Neural cell (in vitro differentiated cells): ENCODE measurements at regions not wholly inside any gene's neighbourhood (a gene's known extent, or its start where the extent isn't known, plus 50 kb on each side); places are given as distances from the start of the nearest gene placed in this dataset.

Experiments
- H2AFZ ChIP-seq: fragments of 200-600, 300-800 bp; sonication (generic), shearing (Covaris generic); 2 replicates; pipeline ENCODE4 v1.6.0; 2014; ENCODE audit warnings: low read depth, mild to moderate bottlenecking, antibody characterized with exemption, low read length, moderate library complexity
- H3F3A ChIP-seq: fragments of 200-600 bp; shearing (Covaris generic); 2 replicates; pipeline ENCODE4 v1.6.1; 2016; ENCODE audit warnings: mild to moderate bottlenecking, moderate library complexity, mixed read lengths, antibody characterized with exemption, low read length; ENCODE audit not compliant: insufficient read depth, poor library complexity, severe bottlenecking
- H3K27ac ChIP-seq: fragments of 200-600, 300-800 bp; sonication (generic), shearing (Covaris generic); 2 replicates; pipeline ENCODE4 v1.5.1; 2014; ENCODE audit warnings: mild to moderate bottlenecking, low read length, moderate library complexity
- H3K27me3 ChIP-seq: fragments of 300-800, 200-600 bp; sonication (generic), shearing (Covaris generic); 2 replicates; pipeline ENCODE4 v1.6.0; 2014; ENCODE audit warnings: mild to moderate bottlenecking, low read depth, low read length, moderate library complexity; ENCODE audit not compliant: insufficient read depth
- H3K36me3 ChIP-seq: fragments of 300-800, 200-600 bp; sonication (generic), shearing (Covaris generic); 2 replicates; pipeline ENCODE4 v1.5.1; 2014; ENCODE audit warnings: mild to moderate bottlenecking, antibody characterized with exemption, low read length, moderate library complexity; ENCODE audit not compliant: insufficient read depth
- H3K4me2 ChIP-seq: fragments of 300-800, 200-600 bp; sonication (generic), shearing (Covaris generic); 2 replicates; pipeline ENCODE4 v1.6.0; 2014; ENCODE audit warnings: mild to moderate bottlenecking, low read length
- H3K4me3 ChIP-seq: fragments of 300-800, 200-600 bp; sonication (generic), shearing (Covaris generic); 2 replicates; pipeline ENCODE4 v1.5.1; 2014; ENCODE audit warnings: mild to moderate bottlenecking, low read length, moderate library complexity
- H3K79me2 ChIP-seq: fragments of 200-600 bp; shearing (Covaris generic); replicated peaks from 2 replicates; pipeline ENCODE4 v1.6.0; 2014; ENCODE audit warnings: mild to moderate bottlenecking, low read length, moderate library complexity; ENCODE audit not compliant: insufficient read depth
- H3K9ac ChIP-seq: fragments of 300-800, 200-600 bp; sonication (generic), shearing (Covaris generic); 2 replicates; pipeline ENCODE4 v1.6.1; 2016; ENCODE audit warnings: mild to moderate bottlenecking, low read length, mixed read lengths
- H3K9me2 ChIP-seq: fragments of 200-600 bp; shearing (Covaris generic); 2 replicates; pipeline ENCODE4 v1.6.1; 2016; ENCODE audit warnings: mild to moderate bottlenecking, low read length, mixed read lengths; ENCODE audit not compliant: insufficient read depth
- H3K9me3 ChIP-seq: fragments of 200-600, 300-800 bp; sonication (generic), shearing (Covaris generic); 2 replicates; pipeline ENCODE4 v1.6.1; 2016; ENCODE audit warnings: mild to moderate bottlenecking, mixed run types, low read length, moderate library complexity, mixed read lengths
- H4K20me1 ChIP-seq: fragments of 200-600 bp; shearing (Covaris generic); 2 replicates; pipeline ENCODE4 v1.6.1; 2016; ENCODE audit warnings: mild to moderate bottlenecking, mixed run types; ENCODE audit not compliant: insufficient read depth
- CTCF ChIP-seq: fragments of 450-650 bp; IDR thresholded peaks from 2 replicates; pipeline ENCODE4 v1.5.1; 2014; ENCODE audit warnings: antibody characterized with exemption, mild to moderate bottlenecking, moderate library complexity; ENCODE audit not compliant: poor library complexity, severe bottlenecking
- EP300 ChIP-seq: fragments of 450-650 bp; conservative IDR thresholded peaks from 2 replicates; pipeline ENCODE4 v1.6.1; 2014; ENCODE audit warnings: antibody characterized with exemption, mild to moderate bottlenecking, moderate library complexity; ENCODE audit not compliant: poor library complexity, severe bottlenecking
- EZH2 ChIP-seq: fragments of 200-600, 300-800 bp; shearing (Covaris generic), sonication (generic); IDR thresholded peaks from 2 replicates; pipeline ENCODE4 v1.6.1; 2014; ENCODE audit warnings: antibody characterized with exemption, low read length, borderline replicate concordance, mild to moderate bottlenecking; ENCODE audit not compliant: insufficient read depth, poor library complexity, severe bottlenecking
- MXI1 ChIP-seq: fragments of 450-650 bp; conservative IDR thresholded peaks from 2 replicates; pipeline ENCODE4 v1.6.1; 2014; ENCODE audit warnings: antibody characterized with exemption, mild to moderate bottlenecking; ENCODE audit not compliant: poor library complexity, severe bottlenecking
- POLR2AphosphoS5 ChIP-seq: IDR thresholded peaks from 2 replicates; pipeline ENCODE4 v1.6.1; 2012
- RAD21 ChIP-seq: fragments of 450-650 bp; conservative IDR thresholded peaks from 2 replicates; pipeline ENCODE4 v1.6.1; 2014; ENCODE audit warnings: antibody characterized with exemption, mild to moderate bottlenecking, moderate library complexity
- REST ChIP-seq: IDR thresholded peaks from 2 replicates; pipeline ENCODE4 v1.6.1; 2012; ENCODE audit warnings: borderline replicate concordance
- SMC3 ChIP-seq: fragments of 450-650 bp; conservative IDR thresholded peaks from 2 replicates; pipeline ENCODE4 v1.6.1; 2014; ENCODE audit warnings: antibody characterized with exemption, mild to moderate bottlenecking, moderate library complexity; ENCODE audit not compliant: poor library complexity
- TAF1 ChIP-seq: IDR thresholded peaks from 2 replicates; pipeline ENCODE4 v1.6.1; 2012; ENCODE audit warnings: low read depth

GRCh38 chr2:239650674-239651073, 249.9 kb upstream of the HDAC4 start:
- H3K27ac ChIP-seq: no peak overlapping the region
- no peaks in the 10 kb centered on the region for H3K36me3 ChIP-seq
- no peaks in the 10 kb centered on the region for H3K9me3 ChIP-seq
- H3F3A ChIP-seq: no peaks in the 10 kb centered on the region
- TF ChIP-seq EP300 (no peak), TAF1 (no peak), RAD21 (no peak), EZH2 (no peak), MXI1 (no peak)
- H2AFZ ChIP-seq: no peak overlapping the region
- H3K79me2 ChIP-seq: no peaks in the 10 kb centered on the region
- no peaks in the 10 kb centered on the region for H4K20me1 ChIP-seq
- no peak overlapping the region for H3K9ac ChIP-seq
- no peaks in the 10 kb centered on the region for H3K27me3 ChIP-seq
- no peaks in the 10 kb centered on the region for H3K9me2 ChIP-seq
- no peak overlapping the region for H3K4me3 ChIP-seq
- H3K4me2 ChIP-seq: no peak overlapping the region

GRCh38 chr2:239649309-239649708, 248.5 kb upstream of the HDAC4 start:
- no peaks in the 10 kb centered on the region for H3K79me2 ChIP-seq
- no peak overlapping the region for H3K4me2 ChIP-seq
- no peaks in the 10 kb centered on the region for H4K20me1 ChIP-seq
- no peaks in the 10 kb centered on the region for H3K9me3 ChIP-seq
- H3K27me3 ChIP-seq: no peaks in the 10 kb centered on the region
- H3K4me3 ChIP-seq: no peak overlapping the region
- H3K9me2 ChIP-seq: no peaks in the 10 kb centered on the region
- no peaks in the 10 kb centered on the region for H3K36me3 ChIP-seq
- H3F3A ChIP-seq: no peaks in the 10 kb centered on the region
- H3K27ac ChIP-seq: no peak overlapping the region
- TF ChIP-seq CTCF: no peak
- no peak for TF ChIP-seq MXI1
- no peak for TF ChIP-seq RAD21
- no peak for TF ChIP-seq EP300
- TF ChIP-seq TAF1: no peak
- no peak for TF ChIP-seq EZH2
- TF ChIP-seq REST: no peak
- TF ChIP-seq POLR2AphosphoS5: no peak
- TF ChIP-seq SMC3: no peak
- no peak overlapping the region for H3K9ac ChIP-seq
- H2AFZ ChIP-seq: no peak overlapping the region

GRCh38 chr2:239648607-239649006, 247.8 kb upstream of the HDAC4 start:
- Histone ChIP-seq H3K79me2 (no peaks in the 10 kb centered on the region), H3K4me2 (no peak overlapping the region), H3K9ac (no peak overlapping the region), H3F3A (no peaks in the 10 kb centered on the region), H3K36me3 (no peaks in the 10 kb centered on the region), H2AFZ (no peak overlapping the region), H3K4me3 (no peak overlapping the region), H3K9me3 (no peaks in the 10 kb centered on the region), H3K27me3 (no peaks in the 10 kb centered on the region), H3K9me2 (no peaks in the 10 kb centered on the region), H3K27ac (no peak overlapping the region), H4K20me1 (no peaks in the 10 kb centered on the region)
- no peak for TF ChIP-seq CTCF
- TF ChIP-seq EP300: no peak
- TF ChIP-seq RAD21: no peak
- no peak for TF ChIP-seq POLR2AphosphoS5
- no peak for TF ChIP-seq MXI1
- TF ChIP-seq SMC3: no peak
- no peak for TF ChIP-seq REST
- no peak for TF ChIP-seq TAF1
- no peak for TF ChIP-seq EZH2
